Effector CD4-positive, alpha-beta T cell (primary cell): ENCODE measurements at regions not wholly inside any gene's neighbourhood (a gene's known extent, or its start where the extent isn't known, plus 50 kb on each side); places are given as distances from the start of the nearest gene placed in this dataset.

Experiments
- DNase-seq: peaks from one replicate; pipeline ENCODE4 v3.0.0-alpha.2; 2020

DNA sequence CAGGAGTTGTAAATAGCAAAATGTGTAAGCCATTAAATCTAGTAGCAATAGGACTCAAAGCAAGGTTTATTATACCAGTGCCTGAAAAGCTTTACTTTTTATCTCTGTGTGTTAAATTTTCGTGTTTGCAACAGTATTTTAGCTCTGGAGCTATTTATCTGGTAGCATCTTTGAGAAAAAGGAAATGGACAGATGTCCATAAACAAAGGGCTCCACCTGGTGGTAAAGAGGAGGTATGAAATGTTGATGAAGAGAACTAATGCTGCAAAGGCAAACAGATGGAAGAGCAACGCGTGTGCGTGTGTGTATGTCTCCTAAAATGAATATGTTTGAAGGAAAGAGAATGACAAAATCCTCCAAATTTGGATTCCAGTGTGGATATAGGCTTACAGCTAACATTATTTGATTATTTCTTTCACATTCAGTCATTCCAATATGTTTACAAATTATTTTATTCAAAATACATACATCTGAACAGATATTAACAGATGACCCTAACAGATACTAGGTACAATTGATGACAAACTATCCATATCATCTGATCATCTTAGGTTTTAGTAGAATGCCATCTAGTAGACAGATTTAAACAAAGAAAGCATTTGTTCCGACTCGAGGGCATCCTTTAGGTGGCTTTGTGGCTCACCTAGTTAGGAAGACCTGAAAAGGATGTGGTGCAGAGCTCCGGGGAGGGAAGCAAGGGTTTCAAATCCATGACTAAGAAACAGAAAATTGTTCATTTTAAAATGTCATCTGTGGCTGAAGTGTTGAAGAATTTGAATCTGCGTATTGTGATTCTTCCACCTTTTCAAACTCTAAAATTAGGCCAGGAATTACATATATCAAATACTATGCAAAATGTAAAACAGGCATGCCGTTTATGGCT is 383.3 kb downstream of the MTX2 start:
- DNase-seq = no peak

DNA sequence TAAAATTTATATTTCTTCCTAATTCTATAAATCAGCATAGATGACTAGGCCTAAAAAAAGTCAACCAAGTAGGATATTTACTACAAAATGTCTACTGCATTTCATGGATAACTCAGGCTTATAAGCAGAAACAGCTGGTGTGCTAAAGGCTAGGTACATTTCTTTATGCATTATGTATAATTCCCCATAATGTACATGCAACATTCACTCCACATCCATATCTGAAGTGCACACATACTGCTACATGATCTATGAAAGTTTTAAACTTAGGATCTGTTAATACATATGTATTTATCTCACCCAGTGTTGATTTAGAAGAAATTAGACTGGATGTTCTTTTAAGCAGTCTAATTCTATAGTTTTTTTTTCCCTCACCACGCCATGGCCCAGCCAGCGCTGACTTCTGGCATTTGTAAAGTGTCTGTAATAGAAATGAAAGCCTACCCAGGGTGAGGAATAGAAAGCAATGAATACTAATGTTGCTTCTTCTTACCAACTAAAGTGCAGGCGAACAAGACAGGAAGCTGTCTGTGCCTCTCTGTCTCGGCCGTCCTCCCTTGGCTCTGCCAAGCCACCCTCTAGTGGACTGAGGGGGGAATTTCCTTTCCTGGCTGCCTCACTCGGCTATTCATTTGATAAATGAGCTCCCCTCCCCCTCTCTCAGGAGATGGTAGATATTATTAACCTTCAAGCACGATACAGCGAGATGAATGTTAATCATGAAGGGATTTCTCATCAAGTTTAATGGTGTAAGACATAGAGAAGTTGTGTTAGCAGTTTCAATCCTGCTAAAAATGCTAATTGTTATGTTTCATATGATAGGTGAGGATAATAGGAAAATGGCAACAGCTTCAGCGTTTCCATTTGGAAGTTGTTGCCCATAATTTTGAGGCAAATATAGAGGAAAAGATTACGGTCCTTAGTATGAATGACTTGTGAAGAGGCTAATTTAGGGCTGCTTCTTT is 384.5 kb downstream of the MTX2 start:
- DNase-seq = no peak

DNA sequence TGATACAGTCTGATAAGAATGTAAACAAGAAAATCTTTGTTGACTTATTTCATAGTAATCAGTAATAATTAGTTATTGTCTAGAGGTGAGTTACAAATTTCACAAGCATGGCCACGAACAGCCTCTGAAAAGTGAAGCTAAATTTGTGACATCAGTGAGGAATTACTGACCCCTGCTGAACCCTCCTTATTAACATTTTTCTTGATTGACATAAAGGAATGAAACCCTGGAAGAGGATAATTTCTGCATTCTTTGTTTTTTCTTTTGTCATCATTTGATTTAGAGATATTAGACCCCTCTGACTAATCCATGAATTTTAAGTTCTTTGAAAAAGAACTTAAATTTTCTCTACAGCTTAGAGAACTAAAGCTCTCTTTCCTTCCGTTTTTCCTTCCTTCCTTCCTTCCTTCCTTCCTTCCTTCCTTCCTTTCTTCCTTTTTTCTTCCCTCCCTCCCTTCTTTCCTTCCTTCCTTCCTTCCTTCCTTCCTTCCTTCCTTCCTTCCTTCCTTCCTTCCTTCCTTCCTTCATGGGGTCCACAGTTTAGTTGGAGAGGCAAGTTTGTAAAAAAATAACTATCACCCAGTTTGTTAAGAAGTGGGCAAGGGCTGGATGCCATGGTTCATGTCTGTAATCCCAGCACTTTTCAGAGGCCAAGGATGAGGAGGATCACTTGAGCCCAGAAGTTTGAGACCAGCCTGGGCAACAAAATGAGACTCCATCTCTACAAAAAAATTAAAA is 387.0 kb downstream of the MTX2 start:
- DNase-seq = no peak

DNA sequence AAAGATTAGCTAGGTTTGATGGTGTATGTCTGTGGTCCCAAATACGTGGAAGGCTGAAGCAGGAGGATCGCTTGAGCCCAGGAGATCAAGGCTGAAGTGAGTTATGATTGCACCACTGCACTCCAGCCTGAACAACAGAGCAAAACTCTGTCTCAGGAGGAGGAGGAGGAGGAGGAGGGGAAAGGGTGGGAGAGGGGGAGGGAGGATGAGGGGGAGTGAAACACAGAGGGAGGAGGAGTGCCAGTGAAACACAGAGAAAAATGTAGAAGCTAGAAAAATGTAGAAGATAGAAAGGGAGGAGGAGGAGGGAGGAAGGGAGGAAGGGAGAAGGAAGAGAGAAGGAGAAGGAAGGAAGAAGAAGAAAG is 387.5 kb downstream of the MTX2 start:
- DNase-seq = no peak

DNA sequence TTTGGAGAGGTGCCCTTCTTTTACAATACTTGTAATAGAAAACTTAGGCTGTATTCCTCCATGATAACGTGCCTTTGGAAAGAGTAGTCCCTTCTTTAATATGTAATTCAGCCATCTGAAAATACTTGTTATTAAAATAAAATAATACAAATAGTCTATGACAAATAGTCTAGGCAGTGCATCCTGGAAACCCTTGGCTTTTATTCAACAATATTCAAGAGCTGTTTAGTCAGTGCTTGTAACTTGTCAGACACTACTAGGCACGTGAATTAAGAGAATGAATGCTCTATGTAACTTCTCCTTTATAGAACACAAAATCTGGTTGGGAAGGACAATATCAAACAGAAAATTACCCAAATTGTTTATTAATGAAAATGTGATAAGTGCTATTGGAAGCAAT is 388.2 kb downstream of the MTX2 start:
- no peak for DNase-seq

DNA sequence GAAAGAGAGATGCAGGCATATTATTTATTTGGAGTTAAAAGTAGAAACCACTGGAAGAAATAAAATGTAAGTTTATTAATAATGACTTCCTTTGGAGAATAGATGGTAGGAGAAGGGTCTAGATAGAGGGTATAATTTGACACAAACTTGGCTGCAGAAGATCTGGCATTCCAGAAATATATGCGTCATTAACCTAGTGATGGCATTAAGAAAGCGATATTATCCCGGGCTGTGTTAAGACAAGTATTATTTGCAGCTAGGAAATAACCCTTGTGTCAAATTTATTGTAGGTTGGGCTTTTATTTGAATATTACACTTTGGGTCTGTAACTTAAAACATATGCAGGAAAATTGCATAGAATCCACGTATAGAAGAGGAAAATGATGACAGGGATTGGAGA is 389.5 kb downstream of the MTX2 start:
- no peak for DNase-seq

DNA sequence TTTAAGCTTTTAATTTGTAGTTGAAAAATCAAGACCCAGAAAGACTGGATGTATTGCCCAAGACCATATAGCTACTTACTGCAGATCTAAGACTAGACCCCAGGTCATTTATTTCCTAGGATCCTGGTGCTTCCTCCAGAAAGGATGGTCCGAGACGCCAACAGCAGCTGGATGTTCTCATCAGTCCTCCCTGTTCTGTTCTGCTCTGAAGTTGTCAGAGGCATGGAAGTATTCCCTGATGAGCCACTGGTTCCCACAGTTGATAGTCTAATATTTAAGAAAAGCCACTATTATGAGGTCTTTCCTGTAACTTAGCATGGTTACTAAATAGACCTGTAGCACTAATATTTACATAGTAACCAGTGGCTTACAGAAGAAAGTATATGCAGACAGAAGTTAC is 393.5 kb downstream of the MTX2 start:
- DNase-seq = no peak

DNA sequence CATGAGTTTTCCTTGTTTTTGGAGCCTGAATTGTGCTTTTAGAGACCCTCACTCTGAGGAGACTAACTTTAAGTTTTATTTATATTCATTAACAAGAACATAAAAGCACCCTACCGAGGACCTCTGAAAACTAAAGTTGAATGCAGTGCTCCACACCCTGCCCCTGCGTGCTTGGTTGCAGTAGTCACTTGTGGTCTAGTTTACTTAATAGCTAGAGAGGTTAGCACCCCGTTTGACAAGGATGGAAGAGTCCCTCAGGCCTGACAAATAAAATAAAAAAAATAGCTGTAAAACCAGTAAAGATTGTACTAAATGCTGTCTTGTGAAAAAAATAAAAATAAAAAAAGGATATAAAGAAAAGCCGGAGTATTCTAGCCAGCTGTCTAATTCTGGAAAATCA is 395.2 kb downstream of the MTX2 start:
- no peak for DNase-seq

DNA sequence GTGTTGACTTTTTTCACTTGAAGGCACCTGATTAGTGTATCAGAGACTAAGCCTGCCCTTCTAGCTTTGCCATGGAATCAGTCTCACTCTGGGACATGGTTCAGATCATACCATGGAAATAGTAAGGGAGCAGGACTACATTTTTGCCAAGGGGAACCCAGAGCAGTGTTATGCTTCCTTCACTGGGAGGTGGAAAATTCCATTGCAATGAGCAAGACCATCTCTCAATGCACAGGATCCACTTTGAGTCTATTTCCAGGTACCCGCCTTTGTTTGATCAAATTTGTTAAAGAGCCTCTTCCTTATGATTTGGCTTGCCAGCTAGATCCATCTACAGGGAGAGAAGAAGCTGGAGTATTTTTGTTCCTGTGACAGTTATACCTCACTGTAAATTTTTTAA is 395.8 kb downstream of the MTX2 start:
- no peak for DNase-seq

DNA sequence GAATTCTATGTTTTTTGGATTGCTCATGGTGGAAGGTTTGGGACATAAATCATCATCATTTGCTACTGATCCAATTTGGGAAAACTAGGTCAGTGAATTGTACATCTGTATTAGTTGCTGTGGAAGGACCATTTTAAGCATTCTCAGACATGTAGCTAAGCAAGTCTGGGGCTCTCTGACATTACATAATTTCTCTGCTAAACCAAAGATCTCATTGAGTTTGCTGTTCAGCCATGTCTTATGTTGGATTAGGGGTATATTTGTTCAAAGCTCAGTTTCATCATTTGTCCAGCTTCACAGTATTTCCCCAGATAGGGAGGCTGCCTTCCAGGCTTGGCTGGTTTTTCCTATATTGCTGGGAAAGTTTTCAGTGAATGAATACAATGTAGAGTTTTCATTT is 399.7 kb downstream of the MTX2 start:
- no peak for DNase-seq

DNA sequence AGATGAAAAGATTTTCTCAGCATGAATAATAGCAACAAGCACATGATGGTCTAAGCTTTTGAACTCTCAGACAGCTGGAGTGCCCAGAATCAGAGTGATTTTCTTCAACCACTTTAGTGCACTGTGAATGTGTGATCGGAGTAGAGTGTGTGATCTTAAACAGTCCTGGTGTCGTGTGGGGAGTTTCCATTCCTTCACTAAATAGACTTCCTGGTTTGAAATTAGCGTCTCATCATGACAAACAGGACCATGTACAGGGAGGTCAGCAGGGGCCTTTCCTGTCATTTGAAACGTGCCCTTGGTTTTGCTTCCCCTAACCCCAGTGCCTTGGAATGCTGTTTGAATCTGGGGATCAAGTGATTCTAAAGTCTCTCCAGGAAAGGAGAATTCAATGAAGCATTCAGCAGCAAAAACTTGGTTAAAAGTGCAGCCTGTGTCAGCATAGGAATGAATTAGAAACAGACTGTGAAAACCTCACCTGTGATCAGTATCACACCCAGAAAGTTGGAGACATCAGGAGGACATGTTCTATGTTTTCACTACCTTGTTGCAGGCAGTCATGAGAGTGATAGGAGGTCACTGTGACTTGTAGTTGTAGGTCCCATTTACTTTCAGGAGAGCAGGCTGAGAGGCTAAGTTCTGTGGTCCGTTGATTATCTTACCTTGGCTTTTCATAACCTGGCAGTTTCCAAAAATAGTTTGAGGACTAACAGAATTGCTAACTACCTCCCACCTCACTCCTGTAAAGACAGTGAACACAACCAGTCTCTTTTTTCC is 400.3 kb downstream of the MTX2 start:
- no peak for DNase-seq

DNA sequence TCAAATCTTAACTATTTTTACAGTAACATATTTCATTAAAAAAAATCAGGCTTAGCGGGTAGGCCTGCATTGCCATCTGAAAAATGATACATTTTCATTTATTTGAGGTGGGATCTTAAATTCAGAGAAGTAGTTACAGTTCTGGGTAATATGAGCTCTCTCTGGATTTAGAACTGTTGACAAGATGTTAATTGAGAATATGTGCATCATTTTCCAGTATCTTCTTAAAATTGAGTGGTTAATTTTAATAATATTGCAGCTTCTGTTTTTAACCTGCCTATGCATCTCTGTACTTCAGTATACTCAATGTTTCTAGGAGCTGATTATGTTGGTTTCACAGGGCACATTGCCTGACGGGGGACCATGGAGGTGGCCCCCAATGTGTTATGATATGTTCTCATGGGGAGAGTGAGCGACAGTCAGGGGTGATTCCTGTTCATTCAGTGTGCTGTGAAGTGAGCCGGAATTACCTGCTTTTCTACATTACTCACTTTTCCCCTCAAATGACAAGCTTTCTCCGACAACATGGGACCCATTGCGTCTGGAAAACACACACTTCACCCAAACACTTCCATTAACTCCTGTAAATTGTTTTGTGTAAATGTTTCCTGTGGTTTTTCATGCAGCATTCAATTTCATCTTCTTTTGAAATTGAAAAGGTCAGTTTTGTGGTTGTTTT is 406.2 kb downstream of the MTX2 start:
- no peak for DNase-seq

DNA sequence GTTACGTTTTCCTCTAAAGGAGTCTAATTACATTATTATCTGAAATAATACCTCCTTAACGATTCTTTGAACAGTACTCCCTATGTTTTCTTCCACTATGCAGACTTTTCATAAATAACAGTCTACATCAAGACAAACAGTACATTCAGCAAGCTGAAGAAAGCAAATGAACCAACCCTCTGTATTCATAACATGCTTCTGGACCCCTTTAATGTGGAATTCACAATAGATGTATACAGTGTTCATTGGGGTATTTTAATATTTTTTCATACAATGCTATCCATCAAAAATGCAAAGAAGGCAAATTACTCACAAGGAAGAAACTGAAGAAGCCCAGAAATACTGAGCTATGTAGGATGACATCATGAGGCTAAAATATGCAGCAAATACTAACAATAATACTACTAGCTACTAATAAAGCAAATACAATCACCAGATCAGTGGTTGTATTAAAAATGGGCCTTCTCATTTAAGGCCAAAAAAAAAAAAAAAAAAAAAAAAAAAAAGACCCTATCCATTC is 408.6 kb downstream of the MTX2 start:
- DNase-seq = no peak

DNA sequence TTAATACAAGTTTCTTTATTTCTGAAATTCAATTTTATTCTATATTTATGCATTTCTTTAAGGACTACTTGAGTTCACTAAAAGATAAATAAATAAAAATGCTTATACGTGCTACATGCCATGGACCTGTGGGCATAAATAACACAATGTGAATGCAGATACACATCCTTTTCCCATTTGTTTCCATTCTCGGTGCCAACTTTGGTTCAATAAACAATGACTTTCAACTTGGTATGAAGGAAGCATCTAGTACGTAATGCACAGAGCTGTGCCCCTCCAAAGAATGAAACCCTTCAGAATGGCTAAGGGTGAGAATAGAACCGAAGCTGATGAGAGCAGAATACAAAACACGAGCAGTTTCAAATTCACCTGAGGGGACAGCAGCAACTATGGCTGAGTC is 409.3 kb downstream of the MTX2 start:
- no peak for DNase-seq

DNA sequence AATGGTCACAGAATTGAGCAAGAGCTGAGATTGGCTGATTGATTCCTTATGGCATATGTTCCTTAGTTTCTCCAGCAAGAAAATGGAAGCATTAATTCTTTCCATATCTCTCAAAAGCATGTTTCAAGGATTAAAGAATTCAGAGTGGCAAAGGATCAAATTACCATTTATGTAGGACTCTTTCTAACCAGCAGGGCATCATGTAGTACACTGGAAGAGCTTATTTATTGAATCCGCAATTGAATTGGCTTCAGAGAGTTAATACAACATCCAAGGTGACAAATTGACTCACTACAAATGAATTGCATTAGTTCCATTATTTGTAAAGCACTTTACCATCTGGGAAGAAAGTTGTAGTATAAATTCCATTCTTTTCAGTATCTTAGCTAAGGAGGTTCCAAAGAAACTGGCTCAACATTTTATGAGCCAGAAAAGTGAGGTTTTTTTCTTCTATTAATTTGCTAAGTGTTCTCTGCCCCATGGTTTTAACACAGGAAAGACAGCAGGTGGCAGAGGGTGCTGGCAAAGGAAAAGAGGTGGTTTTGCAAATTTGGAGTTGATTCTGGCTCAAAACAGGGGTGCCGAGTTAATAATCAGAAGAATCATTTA is 409.9 kb downstream of the MTX2 start:
- DNase-seq = no peak

DNA sequence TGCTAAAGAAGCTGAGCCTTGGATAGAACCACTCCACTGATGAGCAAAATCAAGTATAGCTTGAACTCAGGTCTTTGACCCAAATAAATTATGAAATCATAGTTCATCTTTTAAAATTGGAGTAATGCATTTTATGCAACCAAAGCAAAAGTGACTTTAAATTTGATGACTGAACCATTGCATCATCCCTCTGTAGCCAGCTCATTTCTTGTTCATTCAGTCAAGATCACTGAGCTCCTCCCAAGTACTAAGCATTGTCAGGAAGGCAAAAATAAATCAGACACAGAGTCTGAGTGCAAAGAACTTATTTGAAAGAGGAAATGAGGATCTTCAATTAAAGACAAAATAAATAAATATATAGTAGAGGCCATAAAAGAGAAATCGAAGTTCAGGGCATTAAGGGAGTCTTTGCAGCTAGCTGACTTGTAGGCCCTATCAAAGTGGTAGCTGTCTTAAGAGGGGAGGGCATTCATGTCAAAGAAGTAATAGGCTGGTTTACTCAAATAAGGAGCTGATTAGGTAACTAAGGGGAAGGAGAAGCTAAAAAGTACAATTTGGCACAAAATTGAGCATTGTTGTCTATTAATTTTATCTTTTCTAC is 411.8 kb downstream of the MTX2 start:
- no peak for DNase-seq

DNA sequence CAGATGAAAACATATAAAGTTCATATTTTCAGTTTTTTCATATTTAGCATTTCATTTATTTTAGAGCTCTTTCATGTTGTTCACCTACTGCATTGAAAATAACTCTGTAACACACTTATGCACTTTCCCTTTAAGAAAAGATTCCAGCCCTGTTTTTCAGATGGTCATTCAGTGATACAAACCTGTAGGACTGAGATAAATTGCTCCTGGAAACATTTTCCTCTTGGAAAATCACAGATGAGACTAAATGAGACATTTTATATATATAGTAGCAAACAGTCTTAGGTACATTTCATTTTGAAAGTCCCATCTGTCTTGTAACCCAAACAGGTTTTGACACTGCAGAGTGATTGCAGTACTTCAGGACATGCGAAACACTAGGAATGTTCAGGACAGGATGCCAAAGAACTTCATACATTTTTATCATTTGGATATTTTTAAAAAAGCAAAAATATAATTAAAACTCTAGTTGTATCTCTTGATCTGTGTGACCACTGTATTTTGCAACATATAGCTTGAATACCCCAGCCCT is 412.4 kb downstream of the MTX2 start:
- DNase-seq = no peak

DNA sequence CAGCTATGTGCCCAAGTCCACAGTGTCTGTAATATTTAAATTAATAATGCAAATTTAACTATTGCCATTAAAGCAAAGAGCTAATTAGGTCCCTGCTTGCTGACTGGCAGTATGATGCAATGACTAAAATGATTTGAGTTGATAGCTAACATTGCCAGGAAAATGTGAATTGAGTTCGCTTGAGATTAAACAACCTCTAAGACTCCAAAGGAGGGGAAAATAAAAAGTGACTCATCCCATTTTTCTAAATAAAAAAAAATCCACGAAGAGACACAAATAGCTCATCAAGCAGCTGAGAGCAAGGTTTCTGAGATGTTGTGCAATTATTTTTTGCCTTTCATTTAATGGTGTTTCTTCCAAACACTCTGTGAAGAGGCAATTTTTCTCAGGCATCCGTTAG is 413.0 kb downstream of the MTX2 start:
- DNase-seq = no peak

DNA sequence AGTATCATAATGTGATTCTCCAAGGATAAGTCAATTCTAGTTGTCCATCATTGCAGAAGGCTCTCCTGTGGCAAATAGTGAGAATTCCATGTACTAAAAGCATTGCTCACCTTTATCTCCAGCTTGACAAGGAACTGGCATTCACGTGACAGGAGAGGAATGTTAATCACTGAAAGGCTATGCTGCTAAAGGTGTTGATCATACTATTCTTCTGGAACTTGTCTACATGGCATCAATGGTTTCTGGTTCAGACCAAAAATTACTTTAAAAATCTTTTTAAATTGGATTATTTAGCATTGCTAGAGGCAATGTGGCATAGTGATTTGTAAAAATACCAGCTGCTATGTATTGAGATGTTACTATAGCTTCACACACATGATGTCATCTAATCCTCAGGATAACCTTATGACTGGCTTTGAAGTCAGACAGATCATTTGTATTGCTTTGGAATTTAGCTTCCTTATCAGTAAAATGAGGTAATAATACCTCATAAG is 414.4 kb downstream of the MTX2 start:
- DNase-seq = no peak

DNA sequence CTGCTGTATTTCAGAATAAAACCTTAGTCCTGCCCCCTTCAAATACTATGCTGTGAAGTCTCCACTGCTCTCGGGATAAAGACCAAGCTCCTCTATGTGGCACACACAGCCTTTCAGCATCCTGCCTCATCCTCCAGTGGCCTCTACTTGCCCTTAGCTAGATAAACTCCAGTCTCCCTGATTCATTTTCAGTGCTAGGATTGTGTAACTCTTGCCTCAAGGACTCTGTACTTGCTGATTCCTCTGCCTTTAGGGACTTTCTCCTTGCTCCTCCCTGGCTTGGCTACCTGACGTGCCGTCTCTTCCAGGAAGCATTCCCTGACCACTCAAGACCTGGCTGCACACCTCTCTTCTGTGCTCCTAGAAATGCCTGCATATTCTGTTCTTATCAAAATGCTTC is 416.7 kb downstream of the MTX2 start:
- no peak for DNase-seq
